Dedifferentiated amniotic fluid mesenchymal stem cell (primary cell): ENCODE measurements at regions not wholly inside any gene's neighbourhood (a gene's known extent, or its start where the extent isn't known, plus 50 kb on each side); places are given as distances from the start of the nearest gene placed in this dataset.

Experiments used
- DNase-seq: peaks from one replicate; pipeline ENCODE4 v3.0.0-alpha.2; 2016; ENCODE audit errors: extremely low spot score

DNA sequence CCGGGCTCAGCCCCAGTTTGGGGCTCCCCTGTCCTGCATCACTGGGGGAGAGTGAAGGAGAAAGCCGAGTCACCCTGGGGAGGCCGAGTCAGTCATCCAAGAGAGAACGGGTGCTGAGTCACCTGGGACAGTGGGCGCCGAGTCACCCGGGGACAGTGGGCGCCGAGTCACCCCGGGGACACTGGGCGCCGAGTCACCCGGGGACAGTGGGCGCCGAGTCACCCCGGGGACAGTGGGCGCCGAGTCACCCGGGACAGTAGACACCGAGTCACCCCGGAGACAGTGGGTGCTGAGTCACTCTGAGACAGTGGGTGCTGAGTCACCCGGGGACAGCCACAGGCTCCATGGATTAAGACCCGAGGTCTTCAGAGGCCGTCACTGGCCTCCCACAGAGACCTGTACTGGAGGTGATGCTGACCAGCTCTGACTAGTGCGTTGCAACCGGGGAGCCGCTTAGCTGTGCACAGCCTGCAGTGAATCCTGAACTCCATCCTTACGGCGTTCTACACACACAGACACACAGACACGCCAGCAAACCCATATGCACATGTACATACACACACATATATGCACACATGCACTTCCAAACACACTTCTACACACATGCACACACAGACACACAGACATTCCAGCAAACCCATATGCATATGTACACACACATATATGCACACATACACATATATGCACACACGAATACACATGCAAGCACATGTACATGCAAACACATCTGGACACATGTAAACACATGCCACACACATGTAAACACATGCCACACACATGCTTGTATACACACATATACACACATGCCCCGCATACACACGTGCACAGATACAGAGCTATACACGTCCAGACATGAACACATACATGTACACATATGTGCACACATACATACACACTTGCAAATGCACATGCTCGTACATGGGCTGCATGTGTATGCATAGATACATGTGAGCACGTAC is 64.9 kb upstream of the GALNT9 start:
- no peak for DNase-seq

DNA sequence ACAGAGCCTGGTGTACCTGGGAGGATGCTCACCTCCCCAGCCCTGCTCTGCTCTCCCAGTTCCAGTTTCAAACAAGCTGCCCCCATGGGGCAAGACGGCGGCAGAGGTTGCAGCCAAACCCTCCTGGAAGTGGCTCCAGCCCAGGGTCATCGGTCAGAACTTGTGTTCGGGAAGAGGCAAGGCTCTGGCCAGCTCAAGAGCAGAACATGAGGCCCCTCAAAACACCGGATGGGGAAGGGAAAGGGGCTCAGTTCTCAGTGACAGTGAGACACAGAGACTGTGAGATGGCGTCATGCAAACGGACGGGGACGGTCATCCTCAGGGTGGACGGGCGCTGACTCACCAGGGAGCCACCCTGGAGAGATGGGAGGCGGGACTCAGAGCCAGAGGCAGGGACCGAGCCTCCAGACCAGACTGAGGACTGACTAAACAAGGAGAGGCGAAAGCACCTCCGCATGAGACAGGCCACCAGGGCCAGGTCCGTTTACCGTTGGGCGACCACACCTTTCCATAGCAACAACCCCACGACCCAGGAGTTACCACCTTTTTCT is 63.9 kb upstream of the GALNT9 start:
- no peak for DNase-seq

DNA sequence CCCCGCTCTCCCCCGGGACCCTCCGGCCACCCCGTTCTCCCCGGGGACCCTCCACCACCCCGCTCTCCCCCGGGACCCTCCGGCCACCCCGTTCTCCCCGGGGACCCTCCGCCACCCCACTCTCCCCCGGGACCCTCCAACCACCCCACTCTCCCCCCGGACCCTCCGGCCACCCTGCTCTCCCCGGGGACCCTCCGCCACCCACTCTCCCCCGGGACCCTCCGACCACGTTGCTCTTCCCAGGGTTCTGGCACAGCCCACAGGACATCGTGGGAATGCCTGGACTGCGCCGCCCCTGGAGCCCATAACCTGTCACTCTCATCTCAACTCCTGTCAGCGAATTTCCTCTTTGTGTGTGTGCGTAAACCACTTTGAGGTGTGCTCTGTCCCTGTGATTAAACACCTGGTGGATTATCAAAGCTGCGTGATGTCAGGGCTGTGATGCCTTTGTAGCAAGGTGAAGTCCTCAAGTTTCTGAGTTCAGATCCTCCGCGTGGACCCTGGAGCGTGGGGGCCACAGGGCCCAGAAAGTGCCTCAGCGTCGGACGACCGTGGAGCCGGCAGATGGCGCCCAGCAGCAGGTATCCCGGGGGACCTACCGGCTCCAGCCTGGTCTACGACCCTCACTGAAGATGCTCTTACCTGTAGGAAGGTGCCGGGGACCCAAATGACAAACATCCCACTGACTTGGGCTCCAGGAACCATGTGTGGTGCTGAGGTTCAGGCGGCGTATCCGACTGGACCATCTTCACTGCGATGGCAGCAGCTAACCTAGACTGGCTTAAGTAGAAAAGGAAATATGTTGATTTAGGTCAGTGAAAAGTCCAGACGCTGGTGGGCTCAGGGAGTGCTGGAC is 63.2 kb upstream of the GALNT9 start:
- DNase-seq, result no peak

DNA sequence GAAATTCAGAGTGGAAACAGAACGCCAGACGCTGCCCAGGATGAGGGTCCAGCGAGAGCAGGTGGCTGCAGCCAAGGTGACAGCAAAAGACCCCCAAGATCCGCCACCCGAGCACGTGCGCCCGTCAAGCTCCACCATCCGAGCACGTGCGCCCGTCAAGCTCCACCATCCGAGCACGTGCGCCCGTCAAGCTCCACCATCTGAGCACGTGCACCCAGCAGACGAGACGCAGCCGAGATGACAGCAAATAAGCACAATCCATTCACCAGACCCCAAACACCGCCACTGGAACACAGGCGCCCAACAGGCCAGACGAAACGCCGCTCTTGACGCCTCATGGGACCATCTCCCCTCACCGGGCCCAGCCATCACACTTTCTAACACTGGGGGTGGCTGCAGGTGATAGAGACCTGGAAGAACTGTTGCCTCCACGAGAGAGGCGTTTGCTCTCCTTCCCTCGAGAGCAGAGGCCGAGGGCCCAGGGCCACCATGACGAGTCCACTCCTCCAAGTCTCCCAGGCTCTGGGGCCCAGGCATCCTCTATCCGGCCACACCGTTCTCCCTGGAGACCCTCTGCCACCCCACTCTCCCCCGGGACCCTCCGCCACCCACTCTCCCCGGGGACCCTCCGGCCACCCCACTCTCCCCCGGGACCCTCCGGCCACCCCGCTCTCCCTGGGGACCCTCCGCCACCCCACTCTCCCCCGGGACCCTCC is 62.1 kb upstream of the GALNT9 start:
- no peak for DNase-seq

DNA sequence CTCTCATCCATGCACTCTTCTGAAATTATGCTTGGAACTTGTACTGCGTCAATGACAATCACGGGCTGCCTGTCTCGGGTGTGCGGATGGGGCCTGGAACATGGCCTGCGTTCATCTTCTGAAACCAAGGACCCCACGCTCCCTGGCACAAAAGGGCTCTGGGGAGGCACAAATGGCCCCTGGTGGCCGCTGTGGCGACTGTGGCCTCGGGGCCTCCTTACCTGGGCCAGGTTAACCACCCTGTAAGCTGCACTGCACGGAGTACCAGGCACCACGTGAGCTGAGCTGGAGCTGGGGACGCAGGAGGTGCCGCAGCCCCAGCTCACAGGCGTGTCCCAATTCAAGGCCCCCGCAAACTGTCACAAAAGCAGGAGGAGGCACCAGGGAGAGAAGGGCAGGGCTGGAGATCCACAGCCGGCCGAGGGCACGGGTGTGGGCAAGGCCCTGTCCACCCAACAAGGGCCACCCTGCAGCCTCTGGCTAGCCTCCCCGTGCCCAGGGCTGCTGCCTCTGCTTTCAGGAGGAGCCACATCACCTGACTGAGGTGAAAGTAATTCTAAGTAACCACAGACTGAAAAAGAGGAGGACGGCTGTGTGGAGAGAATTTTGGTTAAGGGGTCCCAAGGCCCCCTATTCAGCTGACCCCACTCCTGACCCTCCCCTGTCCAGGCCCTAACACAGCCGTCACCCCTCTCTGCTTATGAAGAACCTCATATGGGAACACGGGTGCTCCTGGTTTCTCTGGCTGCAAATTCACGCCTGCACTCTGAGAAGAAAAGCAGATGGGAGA is 61.1 kb upstream of the GALNT9 start:
- DNase-seq, result no peak

DNA sequence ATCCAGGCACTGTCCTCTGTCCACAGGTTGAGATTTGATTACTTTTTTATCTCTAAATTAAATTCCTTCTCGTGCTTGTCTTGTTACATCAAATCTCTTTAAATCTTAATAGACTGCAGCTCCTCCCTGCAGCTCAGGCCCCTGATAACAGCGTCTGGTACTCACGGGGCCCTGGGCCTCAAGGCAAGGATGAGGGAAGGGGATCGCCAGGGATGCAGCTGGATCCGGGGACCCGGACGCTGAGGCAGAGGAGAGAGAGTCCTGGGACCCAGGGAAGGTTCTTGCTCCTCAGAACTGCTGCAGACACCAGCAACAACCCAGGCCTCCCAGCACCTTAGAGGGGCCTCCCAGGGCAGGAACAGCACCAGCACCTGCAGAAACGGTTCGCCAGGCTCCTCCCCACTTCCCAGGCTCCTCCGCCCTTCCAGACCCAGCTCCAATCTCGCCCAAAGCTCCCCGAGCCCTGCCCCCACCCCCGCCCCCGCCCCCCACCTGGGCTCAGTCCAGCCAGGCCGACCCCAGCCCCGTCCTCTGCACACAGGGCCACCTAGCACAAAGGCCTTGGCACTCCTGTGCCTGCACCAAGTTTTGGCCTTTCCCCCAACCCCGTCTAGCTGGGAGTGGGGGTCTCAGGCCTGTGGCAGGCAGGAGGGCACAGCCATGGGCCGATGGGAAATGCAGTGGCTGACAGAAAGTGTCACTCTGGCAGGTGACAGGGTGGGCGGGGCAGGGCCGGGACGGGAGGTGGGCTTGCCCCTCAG is 60.3 kb upstream of the GALNT9 start:
- DNase-seq, result no peak

DNA sequence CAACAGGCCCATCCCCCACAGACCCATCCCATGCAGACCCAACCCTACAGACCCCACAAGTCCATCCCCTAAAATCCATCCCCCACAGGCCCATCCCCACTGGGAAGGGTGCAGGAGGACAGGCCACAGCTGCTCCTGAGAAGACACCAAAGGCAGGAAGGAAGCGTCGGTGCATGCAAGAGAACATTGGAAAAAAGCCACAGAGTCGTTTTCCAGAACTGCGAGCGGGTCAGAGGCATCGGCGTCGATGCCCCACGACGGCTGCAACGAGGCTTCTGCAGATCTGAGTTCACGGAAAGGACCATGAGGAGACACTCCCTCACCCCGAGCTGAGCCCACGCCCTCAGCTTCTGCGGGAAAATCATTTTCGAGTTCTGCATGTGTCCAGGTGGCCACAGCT is 59.6 kb upstream of the GALNT9 start:
- no peak for DNase-seq

DNA sequence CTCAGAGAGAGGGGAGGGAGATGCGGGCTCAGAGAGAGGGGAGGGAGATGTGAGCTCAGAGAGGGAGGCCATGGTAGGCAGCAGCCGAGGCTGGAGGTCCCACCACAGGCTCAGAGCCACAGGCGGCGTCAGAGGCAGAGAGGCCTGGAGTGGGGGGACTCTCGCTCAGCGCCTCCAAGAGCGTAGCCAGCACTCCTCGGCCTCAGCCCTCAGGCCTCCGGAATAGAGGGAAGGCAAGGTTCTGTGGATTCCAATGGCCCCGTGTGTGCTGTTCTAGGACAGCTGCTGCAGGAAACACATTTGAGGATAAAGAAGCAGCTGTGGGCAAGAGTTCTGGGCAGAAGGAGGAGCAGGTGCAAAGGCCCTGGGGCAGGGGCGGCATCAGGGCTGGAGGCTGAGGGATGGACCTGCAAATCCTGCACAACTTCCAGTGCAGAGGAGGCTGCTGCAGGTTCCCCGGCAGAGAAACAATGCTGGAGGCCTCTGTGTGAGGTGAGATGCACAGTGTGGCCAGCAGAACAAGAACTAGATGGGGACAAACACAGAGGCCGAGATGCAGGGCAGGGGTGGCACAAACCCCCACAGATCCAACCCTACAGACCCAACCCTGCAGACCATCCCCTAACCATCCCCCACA is 59.1 kb upstream of the GALNT9 start:
- no peak for DNase-seq

DNA sequence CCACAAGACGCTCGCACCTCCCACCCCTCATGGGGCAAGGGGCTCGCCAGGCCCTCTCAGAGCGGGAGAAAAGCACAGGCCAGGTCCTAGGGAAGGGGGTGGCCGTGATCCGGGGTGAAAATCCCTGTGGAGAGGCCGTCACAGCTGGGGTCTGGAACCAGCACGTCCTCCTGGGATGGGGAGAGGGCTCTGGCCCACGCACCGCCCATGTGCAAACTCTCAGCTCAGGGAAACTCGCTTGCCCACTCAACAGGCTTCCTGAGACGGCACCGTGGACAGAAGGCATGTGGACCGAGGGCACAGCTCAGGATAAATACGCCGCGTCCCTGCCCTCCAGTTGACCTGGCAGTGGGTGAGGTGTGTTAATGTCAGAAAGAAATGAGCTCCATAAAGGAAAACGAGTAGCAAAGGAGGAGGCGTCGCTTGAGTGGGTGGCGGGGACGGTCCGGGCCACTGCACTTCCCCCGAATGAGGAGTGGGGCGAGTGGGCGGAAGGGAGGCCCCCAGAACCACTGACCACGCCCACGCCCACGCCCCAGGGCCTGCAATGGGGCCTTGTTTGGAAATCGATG is 57.6 kb upstream of the GALNT9 start:
- no peak for DNase-seq

DNA sequence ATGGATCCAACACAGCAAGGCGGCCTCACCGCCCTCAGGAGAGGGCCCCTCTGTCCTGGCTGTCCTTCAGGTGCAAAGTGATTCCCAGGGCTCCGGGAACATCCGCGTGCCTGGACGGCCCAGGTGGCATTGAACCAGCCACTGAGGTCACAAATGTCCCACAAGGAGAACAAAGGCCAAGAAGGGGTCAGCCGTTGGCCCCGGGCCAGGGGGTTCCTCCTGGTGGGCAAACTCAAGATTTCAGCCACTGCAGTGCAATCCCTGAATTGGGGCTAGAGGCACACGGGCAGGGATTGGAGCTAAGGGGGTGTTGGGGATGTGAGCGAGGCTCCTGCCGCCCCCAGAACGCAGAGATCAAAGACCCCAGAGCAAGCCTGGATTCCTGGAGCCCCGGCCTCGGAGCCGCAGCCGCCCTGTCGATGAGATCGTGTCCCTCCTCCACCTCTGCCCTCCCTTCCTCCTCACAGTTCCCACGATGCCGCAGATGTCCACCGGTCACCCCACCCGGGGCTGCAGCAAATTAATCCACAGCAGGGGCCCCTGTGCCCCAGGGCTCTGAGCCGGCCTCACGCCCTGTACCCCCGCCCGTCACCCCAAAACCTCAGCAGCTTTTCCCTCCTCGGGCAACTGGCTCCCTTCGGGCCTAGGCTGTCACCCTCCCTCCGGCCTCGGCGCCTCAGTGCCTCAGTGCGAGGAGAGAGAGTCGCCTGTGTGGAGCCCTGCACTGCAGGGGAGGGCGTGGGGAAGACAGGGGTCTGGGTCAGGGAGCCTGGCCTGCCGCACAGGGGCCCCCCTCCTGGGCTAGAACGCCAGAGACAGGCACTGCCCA is 56.7 kb upstream of the GALNT9 start:
- DNase-seq, result no peak

DNA sequence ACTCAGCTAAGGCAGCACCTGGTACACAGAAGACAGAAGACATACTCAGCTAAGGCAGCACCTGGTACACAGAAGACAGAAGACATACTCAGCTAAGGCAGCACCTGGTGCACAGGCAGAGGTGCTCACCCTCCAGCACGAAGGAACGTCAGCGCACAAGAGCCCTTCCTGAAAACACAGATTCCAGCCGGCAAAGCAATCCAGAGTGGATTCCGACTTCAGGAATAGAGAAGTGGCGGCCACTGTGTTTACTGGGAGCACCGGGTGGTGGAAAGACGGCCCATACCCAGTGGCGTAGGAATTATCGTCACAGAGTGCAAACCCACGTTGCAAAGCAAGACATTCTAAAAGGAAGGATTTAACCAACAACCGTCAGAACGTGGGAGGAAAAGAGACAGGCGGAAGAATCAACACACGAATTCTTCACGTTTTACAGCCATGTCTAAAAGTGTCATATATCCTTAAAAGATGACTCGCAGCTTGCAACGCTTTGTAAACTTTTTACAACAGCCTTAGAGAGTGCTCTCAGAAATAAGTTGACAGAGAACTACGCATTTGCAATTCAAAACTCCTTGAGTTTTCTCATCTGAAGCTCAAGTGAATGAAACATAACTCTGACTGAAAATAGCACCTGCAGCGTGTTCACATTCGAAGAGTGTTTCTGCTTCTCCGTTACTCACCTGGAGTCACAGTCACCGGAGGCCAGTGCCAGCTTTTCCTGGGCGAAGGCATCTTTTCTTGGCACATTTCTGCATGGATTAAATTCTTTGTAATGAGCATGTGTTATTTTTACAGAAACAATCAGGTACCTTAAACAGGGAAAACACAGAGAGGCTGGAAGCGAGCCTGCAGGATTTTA is 55.8 kb upstream of the GALNT9 start:
- DNase-seq, result no peak

DNA sequence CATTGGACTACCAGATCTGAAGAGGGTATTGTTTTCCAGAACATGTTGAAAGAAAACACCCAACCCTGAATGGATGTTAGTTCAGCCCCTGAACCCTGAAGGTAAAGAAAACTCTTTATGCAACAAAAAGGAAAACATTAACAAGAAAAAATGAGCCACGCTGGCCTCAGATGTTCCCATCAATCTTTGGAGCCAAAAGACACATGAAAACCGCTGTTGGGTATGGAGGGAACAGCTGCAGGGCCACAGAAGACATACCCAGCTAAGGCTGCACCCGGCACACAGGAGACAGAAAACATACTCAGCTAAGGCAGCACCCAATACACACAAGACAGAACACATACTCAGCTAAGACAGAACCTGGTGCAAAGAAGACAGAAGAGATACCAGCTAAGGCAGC is 51.3 kb upstream of the GALNT9 start:
- DNase-seq, result no peak

DNA sequence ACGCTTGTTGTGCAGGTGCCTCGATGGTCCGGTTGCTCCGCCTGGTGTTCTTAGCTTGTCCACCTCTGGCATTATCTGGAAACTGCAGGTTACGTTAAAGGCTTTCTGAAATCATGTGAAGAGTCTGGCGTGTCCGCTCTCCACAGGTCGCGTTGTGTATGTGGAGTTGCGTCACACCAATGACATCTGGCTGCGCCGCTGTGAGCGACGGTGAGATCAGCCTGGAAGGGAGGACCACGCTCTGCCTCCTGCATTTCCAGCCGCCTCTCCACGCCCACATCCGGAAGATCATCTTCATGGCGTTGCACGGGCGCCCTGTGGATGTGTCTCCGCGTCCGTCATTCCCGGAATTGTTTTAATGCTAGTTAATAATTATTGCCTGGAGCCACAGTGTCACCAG is 50.6 kb upstream of the GALNT9 start:
- no peak for DNase-seq

DNA sequence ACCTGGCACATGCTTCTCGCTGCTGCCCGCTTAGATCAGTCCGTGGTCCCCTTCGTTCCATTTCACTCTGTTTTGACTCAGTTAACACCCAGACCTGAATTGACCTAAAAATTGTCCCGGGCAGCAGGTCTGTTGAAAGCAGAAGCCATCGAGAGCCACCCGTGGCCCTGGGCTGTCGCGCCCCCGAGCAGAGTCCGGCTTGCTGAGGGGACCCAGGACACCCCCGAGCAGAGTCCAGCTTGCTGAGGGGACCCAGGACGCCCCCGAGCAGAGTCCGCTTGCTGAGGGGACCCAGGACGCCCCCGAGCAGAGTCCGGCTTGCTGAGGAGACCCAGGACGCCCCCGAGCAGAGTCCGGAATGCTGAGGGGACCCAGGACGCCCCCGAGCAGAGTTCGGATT is 50.2 kb upstream of the GALNT9 start:
- DNase-seq, result no peak
